CD14-positive monocyte (primary cell): ENCODE measurements at regions not wholly inside any gene's neighbourhood (a gene's known extent, or its start where the extent isn't known, plus 50 kb on each side); places are given as distances from the start of the nearest gene placed in this dataset.

Experiments used
- DNase-seq, 3 donors: peaks; one replicate each; pipeline ENCODE4 v3.0.0-alpha.2; 2011 to 2022
- H2AFZ ChIP-seq: 2 replicates; pipeline ENCODE4 v1.6.0; 2012; ENCODE audit warnings: mild to moderate bottlenecking, low read depth, low read length, inconsistent platforms; ENCODE audit not compliant: insufficient read depth, poor library complexity, severe bottlenecking
- H3K27ac ChIP-seq, 2 donors: 1 replicate in 1 of 2; 2 replicates in 1 of 2; pipeline ENCODE4 v1.5.1; 2012 to 2013; ENCODE audit warnings: low read length in 2 of 2, control low read depth in 1 of 2, inconsistent platforms in 1 of 2, low read depth in 1 of 2, mild to moderate bottlenecking in 1 of 2
- H3K27me3 ChIP-seq, 2 donors: one replicate each; pipeline versions ENCODE4 v1.6.0 to v1.6.1; 2011 to 2013; ENCODE audit warnings: low read length in 2 of 2; ENCODE audit not compliant: control insufficient read depth in 2 of 2, insufficient read depth in 2 of 2
- H3K36me3 ChIP-seq, 2 donors: replicated peaks in 1 of 2; 1 replicate in 1 of 2; 2 replicates in 1 of 2; pipeline versions ENCODE4 v1.5.1 to v1.6.1; 2012 to 2013; ENCODE audit warnings: low read length in 2 of 2, control low read depth in 1 of 2, inconsistent platforms in 1 of 2, mild to moderate bottlenecking in 1 of 2; ENCODE audit not compliant: insufficient read depth in 2 of 2, control insufficient read depth in 1 of 2
- H3K4me1 ChIP-seq, 2 donors: 1 replicate in 1 of 2; 2 replicates in 1 of 2; pipeline versions ENCODE4 v1.5.1 to v1.6.1; 2012 to 2013; ENCODE audit warnings: low read length in 2 of 2, control low read depth in 1 of 2, inconsistent platforms in 1 of 2, mild to moderate bottlenecking in 1 of 2, moderate library complexity in 1 of 2; ENCODE audit not compliant: insufficient read depth in 2 of 2, control insufficient read depth in 1 of 2
- H3K4me2 ChIP-seq: replicated peaks from 2 replicates; pipeline ENCODE3; 2012; ENCODE audit warnings: low read length, moderate library complexity, mild to moderate bottlenecking; ENCODE audit not compliant: poor library complexity, severe bottlenecking; ENCODE audit errors: extremely low read depth
- H3K4me3 ChIP-seq, 3 experiments: fragments of 200-600 bp in 1 of 3; sonication (generic) in 1 of 3; replicated peaks in 1 of 3; 1 replicate in 2 of 3; 2 replicates in 1 of 3; pipeline ENCODE4 v1.5.1; 2011 to 2013; ENCODE audit warnings: low read length in 3 of 3, mild to moderate bottlenecking in 3 of 3, control low read depth in 2 of 3, low read depth in 2 of 3, inconsistent platforms in 1 of 3, moderate library complexity in 1 of 3
- H3K79me2 ChIP-seq: 2 replicates; pipeline ENCODE4 v1.6.0; 2012; ENCODE audit warnings: mild to moderate bottlenecking, control low read depth, inconsistent platforms, low read length, moderate library complexity; ENCODE audit not compliant: insufficient read depth
- H3K9ac ChIP-seq: 2 replicates; pipeline ENCODE4 v1.6.0; 2017; ENCODE audit warnings: low read length, mild to moderate bottlenecking; ENCODE audit not compliant: insufficient read depth, poor library complexity, severe bottlenecking
- H3K9me3 ChIP-seq, 2 donors: replicated peaks in 1 of 2; 1 replicate in 1 of 2; 2 replicates in 1 of 2; pipeline versions ENCODE4 v1.5.1 to v1.6.1; 2012 to 2013; ENCODE audit warnings: low read length in 2 of 2, control low read depth in 1 of 2; ENCODE audit not compliant: control insufficient read depth in 1 of 2, insufficient read depth in 1 of 2
- H4K20me1 ChIP-seq: 2 replicates; pipeline ENCODE4 v1.6.0; 2012; ENCODE audit warnings: mild to moderate bottlenecking, low read length, control low read depth, moderate library complexity; ENCODE audit not compliant: insufficient read depth
- H3K27ac Mint-ChIP-seq, 7 donors: one replicate each; pipeline ENCODE4 v1.8.0; 2020; ENCODE audit warnings: mild to moderate bottlenecking in 7 of 7, mixed read lengths in 7 of 7, moderate library complexity in 6 of 7, inconsistent platforms in 2 of 7
- H3K27me3 Mint-ChIP-seq, 3 donors: one replicate each; pipeline ENCODE4 v1.8.0; 2021 to 2022; ENCODE audit warnings: low read depth in 3 of 3, mild to moderate bottlenecking in 3 of 3, mixed read lengths in 3 of 3, moderate library complexity in 3 of 3, inconsistent platforms in 1 of 3
- H3K36me3 Mint-ChIP-seq, 2 donors: one replicate each; pipeline ENCODE4 v1.8.0; 2020; ENCODE audit warnings: mixed read lengths in 2 of 2, inconsistent platforms in 1 of 2, mild to moderate bottlenecking in 1 of 2
- H3K4me1 Mint-ChIP-seq: one replicate; pipeline ENCODE4 v1.8.0; 2020; ENCODE audit warnings: mild to moderate bottlenecking, mixed read lengths
- H3K4me3 Mint-ChIP-seq, 2 donors: one replicate each; pipeline ENCODE4 v1.8.0; 2020; ENCODE audit warnings: mild to moderate bottlenecking in 2 of 2, mixed read lengths in 2 of 2, moderate library complexity in 1 of 2
- H3K9me3 Mint-ChIP-seq, 7 donors: one replicate each; pipeline ENCODE4 v1.8.0; 2020 to 2022; ENCODE audit warnings: mixed read lengths in 7 of 7, mild to moderate bottlenecking in 6 of 7, moderate library complexity in 6 of 7, inconsistent platforms in 2 of 7
- CTCF ChIP-seq: fragments of 200-600 bp; IDR thresholded peaks from one replicate; pipeline ENCODE4 v1.8.0; 2022; ENCODE audit warnings: antibody characterized with exemption, mild to moderate bottlenecking
- WGBS: methylation state at CpG from one replicate; pipeline ENCODE4 v1.1.5; 2013; ENCODE audit warnings: missing lambda C conversion rate; ENCODE audit not compliant: insufficient coverage; 5-methylcytosine and 5-hydroxymethylcytosine counted together
- intact Hi-C, 2 donors: fragments of 100-400 bp; cut with micrococcal nuclease; formaldehyde crosslinking; loops; one replicate each; pipeline versions ENCODE4 v1.15.0 to v1.15.1; 2023

GRCh38 chr3:193846569-193846968 lies 253.6 kb downstream of the OPA1 start:
- no peaks in the 10 kb centered on the region for H4K20me1 ChIP-seq
- WGBS, result 97% methylated on average over 2 of the region's 2 CpGs
- no peaks in the 10 kb centered on the region for H3K79me2 ChIP-seq
- intact Hi-C loops, result no loop called here
- peaks cover 2 to 7% (median 6%) of the 10 kb centered on the region in 3 donors for H3K27me3 Mint-ChIP-seq
- no peaks in the 10 kb centered on the region for H3K9me3 ChIP-seq
- no peak for DNase-seq
- peaks cover 23% of the 10 kb centered on the region for H3K4me1 Mint-ChIP-seq
- no peaks in the 10 kb centered on the region for H3K27me3 ChIP-seq
- no peak overlapping the region for H2AFZ ChIP-seq
- no peak overlapping the region for H3K27ac ChIP-seq
- H3K4me3 Mint-ChIP-seq, result no peak overlapping the region
- H3K9ac ChIP-seq, result no peak overlapping the region
- H3K36me3 Mint-ChIP-seq, result no peaks in the 10 kb centered on the region
- H3K36me3 ChIP-seq, result no peaks in the 10 kb centered on the region
- peaks cover 0 to 4% (median 0%) of the 10 kb centered on the region in 7 donors for H3K9me3 Mint-ChIP-seq
- peak overlapping the region in 1 of 7 donors; percentile 46 for H3K27ac Mint-ChIP-seq
- H3K4me3 ChIP-seq, result no peak overlapping the region
- H3K4me2 ChIP-seq, result no peak overlapping the region
- H3K4me1 ChIP-seq, result peaks cover 13 to 17% of the 10 kb centered on the region in 2 donors
- no peak for TF ChIP-seq CTCF

- intact Hi-C loops, result no loop called here
- TF ChIP-seq CTCF, result no peak
- Mint-ChIP-seq H3K27ac (no peak overlapping the region), H3K36me3 (no peaks in the 10 kb centered on the region), H3K27me3 (peaks cover 2 to 7% (median 6%) of the 10 kb centered on the region in 3 donors), H3K9me3 (peaks cover 0 to 4% (median 0%) of the 10 kb centered on the region in 7 donors), H3K4me1 (peaks cover 15% of the 10 kb centered on the region), H3K4me3 (no peak overlapping the region)
- WGBS, result 98% methylated on average over 6 of the region's 6 CpGs
- Histone ChIP-seq H3K27ac (no peak overlapping the region), H3K27me3 (no peaks in the 10 kb centered on the region), H3K4me3 (no peak overlapping the region), H3K9ac (no peak overlapping the region), H3K4me2 (no peak overlapping the region), H4K20me1 (no peaks in the 10 kb centered on the region), H2AFZ (no peak overlapping the region), H3K36me3 (no peaks in the 10 kb centered on the region), H3K4me1 (peaks cover 6 to 9% of the 10 kb centered on the region in 2 donors), H3K79me2 (no peaks in the 10 kb centered on the region), H3K9me3 (no peaks in the 10 kb centered on the region)
- DNase-seq, result no peak
Measured at GRCh38 chr3:193847402-193847801, 254.4 kb downstream of the OPA1 start.
